ENCODE measurements at regions not wholly inside any gene's neighbourhood (a gene's known extent, or its start where the extent isn't known, plus 50 kb on each side); places are given as distances from the start of the nearest gene placed in this dataset.

DNA sequence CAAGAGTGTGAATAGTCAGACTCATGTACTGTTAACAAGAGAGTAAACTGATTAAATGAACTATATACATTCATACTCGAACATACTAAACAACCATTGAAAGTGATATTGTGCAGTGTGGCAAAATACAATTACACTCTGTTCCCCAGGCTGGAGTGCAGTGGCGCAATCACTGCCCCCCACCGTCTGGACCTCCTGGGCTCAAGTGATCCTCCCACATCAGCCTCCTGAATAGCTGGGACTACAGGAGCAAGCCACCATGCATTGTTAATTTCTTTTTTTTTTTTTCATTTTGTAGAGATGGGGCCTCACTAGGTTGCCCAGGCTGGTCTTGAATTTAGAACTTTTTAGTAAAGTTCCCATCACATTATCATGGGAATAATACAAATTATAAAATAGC is 77.3 kb upstream of the LSM14A start:
- TF ChIP-seq, protein P1, sequence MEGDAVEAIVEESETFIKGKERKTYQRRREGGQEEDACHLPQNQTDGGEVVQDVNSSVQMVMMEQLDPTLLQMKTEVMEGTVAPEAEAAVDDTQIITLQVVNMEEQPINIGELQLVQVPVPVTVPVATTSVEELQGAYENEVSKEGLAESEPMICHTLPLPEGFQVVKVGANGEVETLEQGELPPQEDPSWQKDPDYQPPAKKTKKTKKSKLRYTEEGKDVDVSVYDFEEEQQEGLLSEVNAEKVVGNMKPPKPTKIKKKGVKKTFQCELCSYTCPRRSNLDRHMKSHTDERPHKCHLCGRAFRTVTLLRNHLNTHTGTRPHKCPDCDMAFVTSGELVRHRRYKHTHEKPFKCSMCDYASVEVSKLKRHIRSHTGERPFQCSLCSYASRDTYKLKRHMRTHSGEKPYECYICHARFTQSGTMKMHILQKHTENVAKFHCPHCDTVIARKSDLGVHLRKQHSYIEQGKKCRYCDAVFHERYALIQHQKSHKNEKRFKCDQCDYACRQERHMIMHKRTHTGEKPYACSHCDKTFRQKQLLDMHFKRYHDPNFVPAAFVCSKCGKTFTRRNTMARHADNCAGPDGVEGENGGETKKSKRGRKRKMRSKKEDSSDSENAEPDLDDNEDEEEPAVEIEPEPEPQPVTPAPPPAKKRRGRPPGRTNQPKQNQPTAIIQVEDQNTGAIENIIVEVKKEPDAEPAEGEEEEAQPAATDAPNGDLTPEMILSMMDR (IDR thresholded peaks at IDR 0.05) = no peak
- no peak for TF ChIP-seq POLR2A (IDR thresholded peaks at IDR 0.05)
